ENCODE measurements at regions not wholly inside any gene's neighbourhood (a gene's known extent, or its start where the extent isn't known, plus 50 kb on each side); places are given as distances from the start of the nearest gene placed in this dataset.

GRCh38 chr13:77415253-77416071 is 88.6 kb upstream of the MYCBP2 start:
- no peak for TF ChIP-seq ZNF274 (IDR thresholded peaks at IDR 0.05; ENCODE audit: borderline replicate concordance, low read depth, low read length)
- TF ChIP-seq, protein P1, sequence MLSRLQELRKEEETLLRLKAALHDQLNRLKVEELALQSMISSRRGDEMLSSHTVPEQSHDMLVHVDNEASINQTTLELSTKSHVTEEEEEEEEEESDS (CRISPR knock-in tag; IDR thresholded peaks at IDR 0.05), result no peak
- TF ChIP-seq ZNF232 (CRISPR knock-in tag; IDR thresholded peaks at IDR 0.05), result no peak
- TF ChIP-seq ZNF644 (tag; IDR thresholded peaks at IDR 0.05; ENCODE audit: low read depth), result no peak
- TF ChIP-seq HIVEP1 (CRISPR knock-in tag; IDR thresholded peaks at IDR 0.05), result no peak
- TF ChIP-seq RAD21 (CRISPR knock-in tag; conservative IDR thresholded peaks at IDR 0.05 in 1 of 2, IDR thresholded peaks at IDR 0.05 in 1 of 2), result no peak
- TF ChIP-seq FOXP1 (CRISPR knock-in tag; IDR thresholded peaks at IDR 0.05), result no peak

Measured in K562 (cell line).